ENCODE measurements at regions not wholly inside any gene's neighbourhood (a gene's known extent, or its start where the extent isn't known, plus 50 kb on each side); places are given as distances from the start of the nearest gene placed in this dataset.
"Not testable (repeated sequence)": the region's sequence is repeated elsewhere in the genome, so short reads cannot be mapped to it uniquely, and the experiment has no call there.

DNA sequence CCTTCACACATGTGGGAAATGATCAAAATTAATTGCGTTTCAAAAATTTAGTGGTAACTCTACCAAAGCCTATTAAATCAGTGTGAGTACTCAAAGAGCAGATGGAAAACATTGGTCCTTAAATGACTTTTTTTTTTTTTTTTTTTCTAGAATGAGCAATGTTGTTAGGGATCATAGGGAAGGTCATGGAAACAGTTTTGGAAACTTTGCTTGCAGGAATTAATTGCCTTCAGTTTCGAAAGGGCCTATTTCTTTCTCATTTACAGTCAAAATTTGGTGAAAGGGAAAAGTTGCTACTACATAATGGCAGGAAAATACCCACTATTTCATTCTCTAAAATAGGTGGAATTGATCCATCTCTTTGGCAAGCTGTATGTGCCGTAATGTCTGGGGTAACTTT, 160.9 kb downstream of the RTL9 start:
- no peak for DNase-seq

DNA sequence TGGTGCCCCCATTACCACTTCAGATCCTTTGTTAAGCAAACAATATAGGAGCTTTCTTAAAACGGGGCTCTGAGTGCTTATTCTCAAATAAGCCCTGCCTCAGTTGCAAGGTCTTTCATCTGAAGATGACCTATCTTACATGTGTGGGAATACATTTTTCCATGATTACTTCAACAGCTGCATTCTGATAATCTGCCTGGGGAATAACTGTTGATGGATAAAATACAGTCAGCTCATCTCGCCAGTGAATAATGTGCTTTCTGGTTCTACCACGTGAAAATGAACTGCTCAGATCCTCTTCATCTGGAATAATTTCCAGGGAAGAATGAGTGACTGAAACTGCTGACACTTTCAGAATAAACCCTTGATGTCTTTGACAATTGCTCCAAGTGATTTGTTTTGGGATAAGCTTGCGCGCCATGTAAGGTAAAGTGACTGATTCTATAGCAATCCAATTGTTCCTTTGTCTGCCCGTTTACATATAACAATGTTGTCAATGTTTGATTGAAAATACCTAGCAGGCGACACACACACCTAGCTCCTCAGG, 161.3 kb downstream of the RTL9 start:
- no peak for DNase-seq

DNA sequence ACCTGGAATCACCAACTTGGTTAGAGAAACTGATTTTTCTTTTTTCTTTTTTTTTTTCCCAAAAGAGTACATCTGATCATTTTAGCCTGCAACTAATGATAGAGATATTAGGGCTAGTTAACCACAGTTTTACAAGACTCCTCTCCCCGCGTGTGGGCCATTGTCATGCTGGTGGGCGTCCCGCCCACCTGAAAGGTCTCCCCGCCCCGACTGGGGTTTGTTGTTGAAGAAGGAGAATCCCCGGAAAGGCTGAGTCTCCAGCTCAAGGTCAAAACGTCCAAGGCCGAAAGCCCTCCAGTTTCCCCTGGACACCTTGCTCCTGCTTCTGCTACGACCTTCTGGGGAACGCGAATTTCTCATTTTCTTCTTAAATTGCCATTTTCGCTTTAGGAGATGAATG, 162.0 kb downstream of the RTL9 start:
- DNase-seq = not testable (repeated sequence)

DNA sequence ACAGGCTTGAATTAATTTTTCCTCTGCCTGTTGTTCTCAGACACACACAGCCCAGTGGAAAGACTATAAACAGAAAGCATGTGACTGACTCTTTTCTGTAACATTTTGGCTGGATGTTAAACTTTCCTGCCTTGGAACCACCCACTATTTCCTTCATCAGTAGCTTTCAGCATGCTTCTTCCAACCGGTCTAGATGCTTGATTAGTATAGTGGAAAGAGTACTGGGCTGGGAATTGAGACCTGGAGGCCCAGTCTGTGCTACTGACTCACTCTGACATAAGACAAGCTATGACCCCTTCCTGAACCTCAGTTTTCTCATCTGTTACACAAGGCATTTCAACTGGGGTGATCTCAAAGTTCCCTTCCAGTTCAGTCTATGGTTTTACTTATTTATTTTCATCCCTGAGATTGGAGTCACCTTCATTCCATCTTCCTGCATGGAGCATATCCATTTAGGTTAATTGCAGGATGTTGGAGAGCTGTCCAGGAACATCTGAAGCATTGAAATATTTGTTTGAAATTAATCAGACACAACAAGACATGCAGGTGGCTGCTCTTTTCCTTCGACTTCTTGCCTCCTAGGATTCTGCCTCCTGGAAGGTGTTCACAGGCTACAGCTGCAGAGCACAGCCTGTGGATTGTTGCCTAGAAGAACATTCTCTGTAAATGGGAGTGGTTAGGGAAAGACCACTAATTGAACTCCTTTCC, 173.4 kb downstream of the RTL9 start:
- no peak for DNase-seq

GRCh38 chrX:110532581-110532931, 173.9 kb downstream of the RTL9 start:
- no peak for DNase-seq

DNA sequence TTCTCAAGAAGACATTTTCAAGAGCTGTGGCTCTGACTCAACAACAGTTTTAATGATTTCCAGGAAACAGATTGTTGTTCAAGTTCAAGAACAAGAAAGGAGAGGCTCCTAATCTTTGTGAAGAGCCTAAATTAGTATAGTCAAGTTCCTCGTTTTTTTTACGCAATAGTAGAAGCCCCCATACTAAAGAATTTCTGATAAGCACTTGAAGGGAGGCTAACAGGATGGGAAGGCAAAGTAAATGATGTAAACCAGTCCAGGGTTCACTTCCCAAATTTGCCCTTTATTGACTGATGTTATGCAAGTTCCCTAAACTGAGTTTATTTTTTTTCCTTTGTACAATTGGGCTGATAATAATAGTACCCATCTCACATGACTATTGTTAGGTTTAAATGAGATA, 178.2 kb downstream of the RTL9 start:
- DNase-seq = no peak

- DNase-seq = no peak
These were observed 182.6 kb downstream of the RTL9 start for GRCh38 chrX:110541266-110541665.

DNA sequence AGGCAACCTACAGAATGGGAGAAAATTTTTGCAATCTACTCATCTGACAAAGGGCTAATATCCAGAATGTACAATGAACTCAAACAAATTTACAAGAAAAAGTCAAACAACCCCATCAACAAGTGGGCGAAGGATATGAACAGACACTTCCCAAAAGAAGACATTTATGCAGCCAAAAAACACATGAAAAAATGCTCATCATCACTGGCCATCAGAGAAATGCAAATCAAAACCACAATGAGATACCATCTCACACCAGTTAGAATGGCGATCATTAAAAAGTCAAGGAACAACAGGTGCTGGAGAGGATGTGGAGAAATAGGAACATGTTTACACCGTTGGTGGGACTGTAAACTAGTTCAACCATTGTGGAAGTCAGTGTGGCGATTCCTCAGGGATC, 192.2 kb downstream of the RTL9 start:
- DNase-seq = not testable (repeated sequence)

DNA sequence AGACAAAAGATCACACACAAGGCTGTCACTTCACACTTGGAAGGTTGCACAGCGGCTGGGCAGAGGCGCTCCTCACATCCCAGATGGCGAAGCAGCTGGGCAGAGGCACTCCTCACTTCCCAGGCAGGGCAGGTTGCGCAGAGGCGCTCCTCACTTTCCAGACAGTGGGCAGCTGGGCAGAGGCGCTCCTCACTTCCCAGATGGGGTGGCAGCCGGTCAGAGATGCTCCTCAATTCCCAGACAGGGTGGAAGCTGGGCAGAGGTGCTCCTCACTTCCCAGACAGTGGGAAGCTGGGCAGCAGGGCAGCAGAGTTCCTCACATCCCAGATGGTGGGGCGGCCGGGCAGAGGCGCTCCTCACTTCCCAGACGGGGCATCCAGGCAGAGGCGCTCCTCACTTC, 199.2 kb downstream of the RTL9 start:
- DNase-seq = no peak

- no peak for DNase-seq
These were observed 199.8 kb downstream of the RTL9 start for GRCh38 chrX:110558406-110558805.

DNA sequence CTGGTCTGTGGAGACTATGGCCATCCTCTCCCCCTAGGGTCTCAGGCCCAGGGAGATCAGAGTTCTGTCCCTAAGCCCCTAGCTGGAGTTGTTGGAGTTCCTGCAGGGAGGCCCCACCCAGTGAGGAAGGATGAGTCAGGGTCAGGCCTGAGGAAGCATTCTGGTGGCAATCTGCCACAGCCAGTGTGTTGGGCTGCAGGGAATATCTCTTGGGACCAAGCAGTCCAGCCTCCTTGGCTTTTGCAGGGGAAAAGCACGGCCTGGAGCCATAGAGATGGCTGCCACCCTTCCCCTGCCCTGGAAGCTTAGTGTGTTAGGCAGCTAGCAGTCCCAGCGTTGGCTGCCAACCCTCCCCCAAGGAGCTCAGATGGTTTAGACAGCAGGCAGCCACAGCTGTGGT, 202.4 kb downstream of the RTL9 start:
- no peak for DNase-seq

DNA sequence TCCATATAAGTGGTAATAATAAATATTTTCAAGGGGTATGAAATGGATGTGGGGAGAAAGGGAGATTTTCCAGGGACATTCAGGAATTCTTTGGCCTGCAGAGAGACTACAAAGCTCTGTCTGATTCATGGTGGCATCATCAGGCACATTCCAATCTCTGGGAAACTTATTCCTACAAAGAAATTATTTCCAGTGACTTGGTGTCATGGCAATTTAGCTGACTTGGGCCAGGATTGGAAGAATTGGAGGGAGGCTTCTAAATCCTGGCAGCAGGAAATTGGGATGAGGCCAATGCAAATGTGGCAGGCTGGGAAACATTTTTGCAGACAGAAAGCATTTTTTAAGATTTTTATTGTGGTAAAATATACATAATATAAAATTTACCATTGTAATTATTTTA, 204.6 kb downstream of the RTL9 start:
- DNase-seq = no peak

- DNase-seq = no peak
These were observed 209.8 kb downstream of the RTL9 start for GRCh38 chrX:110568441-110568840.

GRCh38 chrX:110569506-110569905, 210.9 kb downstream of the RTL9 start:
- no peak for DNase-seq

GRCh38 chrX:110578270-110578669, 217.3 kb downstream of the CHRDL1 start:
- no peak for DNase-seq

GRCh38 chrX:110584083-110584482, 211.5 kb downstream of the CHRDL1 start:
- no peak for DNase-seq

DNA sequence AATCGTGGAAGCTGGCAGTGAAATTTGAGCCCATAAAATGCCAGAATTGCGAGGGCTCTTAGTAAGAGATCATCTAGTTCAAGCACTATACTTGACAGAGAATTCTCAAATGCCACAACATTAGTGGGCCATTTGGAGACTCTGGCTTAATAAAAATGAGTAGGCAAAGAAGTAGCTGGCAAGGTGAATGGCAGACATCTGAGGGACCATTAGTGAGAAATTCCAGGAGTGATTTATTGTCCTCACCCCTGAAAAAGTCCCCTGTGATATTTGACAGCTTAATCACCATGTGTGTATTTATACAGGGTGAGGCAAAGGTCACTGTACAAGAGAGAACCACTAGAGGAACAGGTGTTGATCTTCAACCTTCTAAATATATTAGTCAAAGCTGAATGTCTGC, 207.5 kb downstream of the CHRDL1 start:
- DNase-seq = no peak

- DNase-seq = no peak
These were observed 206.8 kb downstream of the CHRDL1 start for GRCh38 chrX:110588853-110589252.

GRCh38 chrX:110600745-110601310, 194.8 kb downstream of the CHRDL1 start:
- DNase-seq = no peak

DNA sequence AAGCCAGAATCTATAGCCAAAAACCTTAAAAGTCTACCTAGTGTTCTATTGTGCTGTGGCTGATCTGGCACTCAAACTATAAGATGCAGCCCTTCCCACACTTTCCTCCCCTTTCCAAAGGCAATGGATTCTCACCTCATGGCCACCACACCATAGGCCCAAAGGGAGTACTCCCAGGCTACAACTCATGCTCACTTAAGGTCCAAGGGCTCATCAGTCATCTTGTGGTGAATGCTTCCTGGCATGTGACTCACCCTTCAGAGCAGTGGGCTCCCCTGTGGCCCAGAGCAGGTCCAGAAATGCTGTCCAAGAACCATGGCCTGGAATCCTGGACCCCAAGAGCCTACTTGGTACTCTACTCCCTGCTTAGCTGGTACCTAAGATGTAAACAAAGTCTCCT, 181.0 kb downstream of the CHRDL1 start:
- no peak for DNase-seq
